ENCODE measurements at regions not wholly inside any gene's neighbourhood (a gene's known extent, or its start where the extent isn't known, plus 50 kb on each side); places are given as distances from the start of the nearest gene placed in this dataset.

GRCh38 chr1:238537641-238538040 lies 646.9 kb upstream of the ZP4 start:
- TF ChIP-seq CTCF (IDR thresholded peaks at IDR 0.05; ENCODE audit: poor library complexity, severe bottlenecking), result no peak
- no peak for TF ChIP-seq EZH2 (IDR thresholded peaks at IDR 0.05; ENCODE audit: borderline replicate concordance, insufficient read depth, low read length, poor library complexity, severe bottlenecking)
- no peak for TF ChIP-seq RAD21 (conservative IDR thresholded peaks at IDR 0.05)
- TF ChIP-seq REST (IDR thresholded peaks at IDR 0.05; ENCODE audit: borderline replicate concordance), result peak; percentile 97
- peak; percentile 97 for TF ChIP-seq POLR2AphosphoS5 (IDR thresholded peaks at IDR 0.05)
- no peak for TF ChIP-seq SMC3 (conservative IDR thresholded peaks at IDR 0.05; ENCODE audit: poor library complexity)
- no peak for TF ChIP-seq TAF1 (IDR thresholded peaks at IDR 0.05; ENCODE audit: low read depth)
- TF ChIP-seq EP300 (conservative IDR thresholded peaks at IDR 0.05; ENCODE audit: poor library complexity, severe bottlenecking), result peak; percentile 99
- no peak for TF ChIP-seq MXI1 (conservative IDR thresholded peaks at IDR 0.05; ENCODE audit: poor library complexity, severe bottlenecking)

Measured in neural cell (in vitro differentiated cells).